Upper lobe of left lung (tissue), 6 donors: ENCODE measurements at regions not wholly inside any gene's neighbourhood (a gene's known extent, or its start where the extent isn't known, plus 50 kb on each side); places are given as distances from the start of the nearest gene placed in this dataset.

Experiments
- ATAC-seq, 2 donors: fragments of 200-7000 bp; cut with Tn5 transposase; one replicate each; pipeline ENCODE4 v1.9.1; 2022; ENCODE audit warnings: mild to moderate bottlenecking in 2 of 2, moderate library complexity in 2 of 2; ENCODE audit not compliant: low FRiP score in 2 of 2
- DNase-seq, 2 donors: peaks; one replicate each; pipeline ENCODE4 v3.0.0-alpha.2; 2019 to 2020
- H3K27ac ChIP-seq, 4 donors: fragments of 200-600 bp; sonication (generic); one replicate each; pipeline ENCODE4 v1.5.1; 2016 to 2019
- H3K27me3 ChIP-seq, 4 donors: fragments of 200-600 bp; sonication (generic); one replicate each; pipeline ENCODE4 v1.5.1; 2017 to 2019
- H3K36me3 ChIP-seq, 4 donors: fragments of 200-600 bp; sonication (generic); one replicate each; pipeline ENCODE4 v1.5.1; 2016 to 2019
- H3K4me1 ChIP-seq, 4 donors: fragments of 200-600 bp; sonication (generic); one replicate each; pipeline ENCODE4 v1.5.1; 2018 to 2019
- H3K4me3 ChIP-seq, 4 donors: fragments of 200-600 bp; sonication (generic); one replicate each; pipeline ENCODE4 v1.5.1; 2017 to 2019; ENCODE audit warnings: mild to moderate bottlenecking in 2 of 4, moderate library complexity in 1 of 4
- H3K9me3 ChIP-seq, 4 donors: fragments of 200-600 bp; sonication (generic); one replicate each; pipeline ENCODE4 v1.5.1; 2018 to 2019
- CTCF ChIP-seq, 6 experiments: fragments of 450-650 bp in 4 of 6; fragments of 200-600 bp in 2 of 6; sonication (generic) in 2 of 6; IDR thresholded peaks; one replicate each; pipeline ENCODE4 v1.5.1; 2016 to 2019; ENCODE audit warnings: antibody characterized with exemption in 6 of 6
- EP300 ChIP-seq, 4 donors: sonication (generic); formaldehyde crosslinking; IDR thresholded peaks; one replicate each; pipeline ENCODE4 v1.5.1; 2017; ENCODE audit warnings: antibody characterized with exemption in 4 of 4, control low read depth in 2 of 4
- POLR2A ChIP-seq, 4 donors: fragments of 450-650 bp; IDR thresholded peaks; one replicate each; pipeline ENCODE4 v1.5.1; 2016 to 2017; ENCODE audit warnings: antibody characterized with exemption in 4 of 4, mild to moderate bottlenecking in 2 of 4
- POLR2AphosphoS5 ChIP-seq, 2 donors: sonication (generic); formaldehyde crosslinking; IDR thresholded peaks; one replicate each; pipeline ENCODE4 v1.5.1; 2017; ENCODE audit warnings: antibody characterized with exemption in 2 of 2
- WGBS, 2 donors: methylation state at CpG; one replicate each; pipeline ENCODE4 v1.1.5; 2017 to 2018; 5-methylcytosine and 5-hydroxymethylcytosine counted together
- donor health status: DM: no; HTN: no; CAD: no; lungs with moderate emphysema.
- donor health status: DM: no; HTN: yes; CAD: no; lungs with severe emphysema.

GRCh38 chr17:34769049-34769448, 189.7 kb downstream of the TMEM132E start:
- no peak overlapping the region for H3K4me3 ChIP-seq
- TF ChIP-seq POLR2AphosphoS5 (IDR thresholded peaks at IDR 0.05) (no peak), CTCF (IDR thresholded peaks at IDR 0.05) (no peak), POLR2A (IDR thresholded peaks at IDR 0.05) (no peak), EP300 (IDR thresholded peaks at IDR 0.05) (no peak)
- H3K4me1 ChIP-seq, result no peaks in the 10 kb centered on the region
- H3K27me3 ChIP-seq, result no peaks in the 10 kb centered on the region
- no peak for ATAC-seq
- H3K9me3 ChIP-seq, result no peaks in the 10 kb centered on the region
- no peak overlapping the region for H3K27ac ChIP-seq
- 61 to 82% methylated on average over 2 of the region's 2 CpGs for WGBS, 2 donors
- no peak for DNase-seq
- H3K36me3 ChIP-seq, result no peaks in the 10 kb centered on the region

GRCh38 chr17:34765291-34765690, 185.9 kb downstream of the TMEM132E start:
- H3K4me1 ChIP-seq, result no peaks in the 10 kb centered on the region
- TF ChIP-seq CTCF (IDR thresholded peaks at IDR 0.05), result no peak
- TF ChIP-seq POLR2A (IDR thresholded peaks at IDR 0.05), result no peak
- TF ChIP-seq POLR2AphosphoS5 (IDR thresholded peaks at IDR 0.05), result no peak
- no peak for TF ChIP-seq EP300 (IDR thresholded peaks at IDR 0.05)
- no peak overlapping the region for H3K4me3 ChIP-seq
- no peak for DNase-seq
- no peak for ATAC-seq
- no peaks in the 10 kb centered on the region for H3K27me3 ChIP-seq
- no peak overlapping the region for H3K27ac ChIP-seq
- H3K36me3 ChIP-seq, result no peaks in the 10 kb centered on the region
- no peaks in the 10 kb centered on the region for H3K9me3 ChIP-seq
- WGBS, 2 donors, result 82 to 90% methylated on average over 5 of the region's 5 CpGs

GRCh38 chr17:34764716-34765115, 185.3 kb downstream of the TMEM132E start:
- no peaks in the 10 kb centered on the region for H3K27me3 ChIP-seq
- H3K27ac ChIP-seq, result no peak overlapping the region
- 65 to 67% methylated on average over 3 of the region's 3 CpGs for WGBS, 2 donors
- H3K9me3 ChIP-seq, result no peaks in the 10 kb centered on the region
- no peaks in the 10 kb centered on the region for H3K4me1 ChIP-seq
- H3K4me3 ChIP-seq, result no peak overlapping the region
- H3K36me3 ChIP-seq, result no peaks in the 10 kb centered on the region
- DNase-seq, result no peak
- ATAC-seq, result no peak
- TF ChIP-seq POLR2A (IDR thresholded peaks at IDR 0.05) (no peak), CTCF (IDR thresholded peaks at IDR 0.05) (no peak), EP300 (IDR thresholded peaks at IDR 0.05) (no peak), POLR2AphosphoS5 (IDR thresholded peaks at IDR 0.05) (no peak)

GRCh38 chr17:34763728-34764665, 184.6 kb downstream of the TMEM132E start:
- DNase-seq, result peak in 1 of 2 donors; percentile 12
- Histone ChIP-seq H3K9me3 (no peaks in the 10 kb centered on the region), H3K36me3 (no peaks in the 10 kb centered on the region), H3K27ac (no peak overlapping the region), H3K4me1 (no peaks in the 10 kb centered on the region), H3K27me3 (no peaks in the 10 kb centered on the region), H3K4me3 (no peak overlapping the region)
- whole genome bisulfite sequencing, 2 donors, result 74 to 78% methylated on average over 6 to 7 of the region's 7 CpGs
- ATAC-seq, result no peak
- TF ChIP-seq EP300 (IDR thresholded peaks at IDR 0.05), result no peak

- 68 to 75% methylated on average over 3 of the region's 3 CpGs for WGBS, 2 donors
- Histone ChIP-seq H3K4me1 (no peaks in the 10 kb centered on the region), H3K27ac (no peak overlapping the region), H3K9me3 (no peaks in the 10 kb centered on the region), H3K36me3 (no peaks in the 10 kb centered on the region), H3K27me3 (no peaks in the 10 kb centered on the region), H3K4me3 (no peak overlapping the region)
- DNase-seq (no peak), ATAC-seq (no peak)
- TF ChIP-seq CTCF (IDR thresholded peaks at IDR 0.05) (no peak), POLR2AphosphoS5 (IDR thresholded peaks at IDR 0.05) (no peak), EP300 (IDR thresholded peaks at IDR 0.05) (no peak), POLR2A (IDR thresholded peaks at IDR 0.05) (no peak)
Measured at GRCh38 chr17:34762078-34762477, 182.7 kb downstream of the TMEM132E start.
